ENCODE measurements at regions not wholly inside any gene's neighbourhood (a gene's known extent, or its start where the extent isn't known, plus 50 kb on each side); places are given as distances from the start of the nearest gene placed in this dataset.

DNA sequence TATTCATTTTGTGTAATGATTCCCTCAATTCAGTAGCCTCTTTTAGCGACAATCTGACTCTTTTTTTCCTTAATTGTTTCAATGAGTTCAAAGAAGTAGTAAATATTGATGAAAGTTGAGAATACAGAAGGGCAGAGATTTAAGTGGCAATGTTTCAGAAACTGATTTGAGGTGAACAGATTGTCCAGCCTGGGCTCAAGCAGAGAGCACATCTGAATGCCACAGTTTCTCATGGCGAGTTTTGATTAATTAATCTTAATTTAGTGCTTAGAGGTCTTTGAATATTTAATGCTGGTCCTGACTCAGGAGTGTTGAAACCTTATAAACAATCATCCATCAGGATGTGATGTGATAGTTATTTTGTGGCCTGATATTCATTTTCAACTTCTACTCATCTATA, 890.7 kb upstream of the SLITRK6 start:
- TF ChIP-seq, protein P1, sequence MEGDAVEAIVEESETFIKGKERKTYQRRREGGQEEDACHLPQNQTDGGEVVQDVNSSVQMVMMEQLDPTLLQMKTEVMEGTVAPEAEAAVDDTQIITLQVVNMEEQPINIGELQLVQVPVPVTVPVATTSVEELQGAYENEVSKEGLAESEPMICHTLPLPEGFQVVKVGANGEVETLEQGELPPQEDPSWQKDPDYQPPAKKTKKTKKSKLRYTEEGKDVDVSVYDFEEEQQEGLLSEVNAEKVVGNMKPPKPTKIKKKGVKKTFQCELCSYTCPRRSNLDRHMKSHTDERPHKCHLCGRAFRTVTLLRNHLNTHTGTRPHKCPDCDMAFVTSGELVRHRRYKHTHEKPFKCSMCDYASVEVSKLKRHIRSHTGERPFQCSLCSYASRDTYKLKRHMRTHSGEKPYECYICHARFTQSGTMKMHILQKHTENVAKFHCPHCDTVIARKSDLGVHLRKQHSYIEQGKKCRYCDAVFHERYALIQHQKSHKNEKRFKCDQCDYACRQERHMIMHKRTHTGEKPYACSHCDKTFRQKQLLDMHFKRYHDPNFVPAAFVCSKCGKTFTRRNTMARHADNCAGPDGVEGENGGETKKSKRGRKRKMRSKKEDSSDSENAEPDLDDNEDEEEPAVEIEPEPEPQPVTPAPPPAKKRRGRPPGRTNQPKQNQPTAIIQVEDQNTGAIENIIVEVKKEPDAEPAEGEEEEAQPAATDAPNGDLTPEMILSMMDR (IDR thresholded peaks at IDR 0.05): no peak
- TF ChIP-seq POLR2AphosphoS5 (IDR thresholded peaks at IDR 0.05): no peak
- TF ChIP-seq POLR2A (IDR thresholded peaks at IDR 0.05): no peak
- TF ChIP-seq EP300 (IDR thresholded peaks at IDR 0.05): no peak

Measured in sigmoid colon (tissue), 4 donors.